ENCODE measurements at regions not wholly inside any gene's neighbourhood (a gene's known extent, or its start where the extent isn't known, plus 50 kb on each side); places are given as distances from the start of the nearest gene placed in this dataset.
A peak's percentile ranks its signal among the peaks of the same experiment; 100 is the strongest.
"Not testable (repeated sequence)": the region's sequence is repeated elsewhere in the genome, so short reads cannot be mapped to it uniquely, and the experiment has no call there.

DNA sequence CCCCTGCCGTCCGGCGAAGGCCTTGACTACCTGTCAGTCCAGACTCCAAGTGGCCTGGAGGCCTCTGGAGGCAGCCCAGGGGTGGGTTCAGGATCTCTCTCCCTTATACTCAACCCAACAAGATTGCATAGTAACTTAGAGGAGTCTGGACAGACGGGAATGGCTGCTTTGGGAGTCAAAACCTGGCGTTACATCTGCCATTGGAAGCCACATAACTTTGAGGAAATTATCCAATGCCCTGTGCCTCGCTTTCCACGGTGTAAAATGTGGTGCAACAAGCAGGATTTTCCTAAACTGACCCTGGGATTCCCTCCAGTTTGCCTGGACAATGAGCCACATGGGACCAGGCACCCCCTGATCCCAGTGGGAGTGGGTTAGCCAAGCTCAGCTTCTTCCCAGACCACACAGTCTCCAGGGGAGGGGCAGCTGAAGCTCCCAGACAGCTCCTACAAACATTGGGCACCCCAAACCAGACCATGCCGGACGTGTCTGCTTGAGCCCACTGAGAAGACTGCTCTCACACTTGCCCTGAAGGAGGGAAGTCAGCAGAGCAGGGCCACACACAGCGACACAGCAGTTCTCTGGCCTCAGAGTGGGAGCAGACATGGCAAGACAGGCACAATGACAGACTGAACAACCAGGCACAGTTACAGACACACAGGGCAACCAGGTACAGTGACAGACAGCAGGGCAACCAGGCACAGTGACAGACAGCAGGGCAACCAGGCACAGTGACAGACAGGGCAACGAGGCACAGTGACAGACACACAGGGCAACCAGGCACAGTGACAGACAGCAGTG is 65.6 kb upstream of the RAB6C start:
- DNase-seq (ENCODE audit: low spot score): no peak

DNA sequence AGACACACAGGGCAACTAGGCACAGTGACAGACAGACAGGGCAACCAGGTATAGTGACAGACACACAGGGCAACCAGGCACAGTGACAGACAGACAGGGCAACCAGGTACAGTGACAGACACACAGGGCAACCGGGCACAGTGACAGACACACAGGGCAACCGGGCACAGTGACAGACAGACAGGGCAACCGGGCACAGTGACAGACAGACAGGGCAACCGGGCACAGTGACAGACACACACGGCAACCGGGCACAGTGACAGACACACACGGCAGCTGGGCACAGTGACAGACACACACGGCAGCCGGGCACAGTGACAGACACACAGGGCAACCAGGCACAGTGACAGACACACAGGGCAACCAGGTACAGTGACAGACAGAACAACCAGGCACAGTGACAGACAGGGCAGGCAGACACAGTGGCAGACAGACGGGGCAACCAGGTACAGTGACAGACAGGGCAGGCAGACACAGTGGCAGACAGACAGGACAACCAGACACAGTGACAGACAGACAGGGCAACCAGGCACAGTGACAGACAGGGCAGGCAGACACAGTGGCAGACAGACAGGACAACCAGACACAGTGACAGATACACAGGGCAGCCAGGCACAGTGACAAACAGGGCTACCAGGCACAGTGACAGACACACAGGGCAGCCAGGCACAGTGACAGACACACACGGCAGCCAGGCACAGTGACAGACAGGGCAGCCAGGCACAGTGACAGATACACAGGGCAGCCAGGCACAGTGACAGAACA is 64.7 kb upstream of the RAB6C start:
- DNase-seq (ENCODE audit: low spot score): no peak

DNA sequence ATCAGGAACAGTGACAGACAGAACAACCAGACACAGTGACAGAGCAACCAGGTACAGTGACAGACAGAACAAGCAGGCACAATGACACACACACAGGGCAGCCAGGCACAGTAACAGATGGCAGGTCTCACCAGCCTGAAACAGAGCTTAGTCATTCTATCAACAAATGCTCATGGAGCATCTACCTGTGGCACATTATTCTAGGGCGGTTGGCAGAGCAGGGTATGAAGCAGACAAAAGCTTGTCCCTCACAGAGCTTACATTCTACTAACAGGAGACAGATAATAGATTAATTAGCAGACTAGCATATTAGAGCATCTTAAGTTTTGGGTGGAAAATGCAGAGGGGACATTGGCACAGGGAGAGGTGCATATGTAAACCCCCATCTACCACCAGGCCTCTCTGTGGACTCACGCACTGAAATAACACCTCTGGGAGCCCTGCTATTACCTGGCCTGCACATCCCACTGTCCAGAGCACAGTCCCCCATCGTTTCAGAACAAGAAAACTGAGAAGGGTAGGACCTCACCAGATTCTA is 64.1 kb upstream of the RAB6C start:
- DNase-seq (ENCODE audit: low spot score): no peak

DNA sequence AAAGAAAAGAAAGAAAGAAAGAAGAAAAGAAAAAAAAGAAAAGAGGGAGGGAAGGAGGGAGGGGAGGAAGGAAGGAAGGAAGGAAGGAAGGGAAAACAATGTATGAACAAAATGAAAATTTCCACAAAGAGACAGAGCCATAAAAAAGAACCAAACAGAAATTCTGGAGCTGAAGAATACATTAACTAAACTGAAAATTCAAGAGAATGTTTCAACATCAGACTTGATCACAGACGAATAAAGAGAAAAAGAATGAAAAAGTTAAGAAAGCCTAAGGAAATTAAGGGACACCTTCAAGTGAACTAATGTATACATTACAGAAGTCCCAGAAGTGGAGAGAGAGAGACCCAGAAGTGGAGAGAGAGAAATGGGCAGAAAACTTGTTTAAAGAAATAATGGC is 60.9 kb upstream of the RAB6C start:
- no peak for DNase-seq (ENCODE audit: low spot score)

DNA sequence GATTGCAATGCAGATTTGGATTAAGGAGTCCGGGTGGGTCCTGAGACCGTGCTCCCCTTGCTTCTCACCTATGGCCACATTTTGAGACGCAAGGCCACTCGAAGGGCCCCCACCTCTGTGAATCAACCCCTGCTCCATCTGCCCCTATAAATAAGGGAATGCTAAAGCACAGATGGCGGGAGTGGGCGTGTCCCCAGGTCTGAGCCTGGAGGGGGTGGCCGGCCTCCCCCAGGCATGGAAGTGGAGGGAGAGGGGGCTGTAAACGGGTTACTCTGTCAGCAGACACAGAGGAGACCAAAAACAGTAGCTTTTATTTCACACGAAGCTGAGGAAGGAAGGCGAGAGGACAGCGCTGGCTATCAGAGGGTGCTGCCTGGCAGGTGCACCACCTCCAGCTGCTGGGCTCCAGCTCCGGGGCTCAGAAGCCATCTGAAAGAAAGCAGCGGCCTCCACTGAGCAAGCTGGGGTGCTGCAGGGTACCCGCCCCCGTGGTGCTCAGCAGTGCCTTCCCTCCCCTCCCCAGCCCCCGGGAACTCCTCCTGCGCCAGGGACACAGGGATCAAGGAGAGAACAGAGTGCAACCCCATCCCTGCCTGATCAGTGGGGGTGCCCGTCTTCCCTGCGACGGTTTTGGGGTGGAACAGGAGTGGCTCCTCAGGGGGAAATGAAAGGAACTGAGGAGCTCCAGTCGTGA is 56.7 kb upstream of the RAB6C start:
- DNase-seq (ENCODE audit: low spot score): no peak

DNA sequence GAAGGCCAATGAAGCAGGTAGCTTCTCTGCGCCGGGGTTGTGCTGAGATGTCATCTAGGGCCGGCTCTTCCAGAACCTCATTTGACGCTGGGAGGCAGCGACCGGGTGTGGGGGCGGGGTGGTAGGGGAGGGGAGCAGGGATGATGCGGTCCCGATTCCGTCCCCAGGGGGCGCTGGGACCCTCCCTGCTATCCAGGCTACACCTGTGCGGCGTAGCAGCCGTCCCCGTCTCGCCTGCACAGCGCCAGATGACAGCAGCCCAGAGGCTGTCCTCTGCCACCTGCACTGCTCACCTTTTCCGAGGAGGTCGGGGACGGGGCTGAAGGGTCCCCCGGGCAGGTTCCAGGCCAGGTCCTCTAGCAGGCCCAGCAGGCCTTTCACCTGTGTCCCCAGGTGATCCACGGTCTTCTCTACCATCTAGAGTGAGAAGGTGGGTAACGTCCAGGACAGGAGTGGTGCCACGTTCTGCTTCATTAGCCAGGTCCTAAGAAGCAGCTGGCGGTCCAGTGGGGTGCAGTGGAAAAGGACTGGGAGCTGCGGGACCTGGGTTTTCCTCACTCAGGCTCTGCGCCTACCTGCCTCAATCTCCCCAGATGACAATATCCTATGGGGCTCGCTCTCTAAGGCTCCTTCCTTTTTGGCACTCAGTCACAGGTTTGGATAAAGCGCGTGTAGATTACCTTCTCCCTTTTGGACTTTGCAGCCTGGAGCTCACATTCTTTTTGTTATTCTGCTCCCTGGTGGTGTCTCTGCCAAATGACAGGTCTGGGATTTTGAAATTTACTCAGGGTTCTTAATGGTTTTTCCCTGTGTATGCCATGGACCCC is 56.0 kb upstream of the RAB6C start:
- peak; percentile 28 for DNase-seq (ENCODE audit: low spot score)

DNA sequence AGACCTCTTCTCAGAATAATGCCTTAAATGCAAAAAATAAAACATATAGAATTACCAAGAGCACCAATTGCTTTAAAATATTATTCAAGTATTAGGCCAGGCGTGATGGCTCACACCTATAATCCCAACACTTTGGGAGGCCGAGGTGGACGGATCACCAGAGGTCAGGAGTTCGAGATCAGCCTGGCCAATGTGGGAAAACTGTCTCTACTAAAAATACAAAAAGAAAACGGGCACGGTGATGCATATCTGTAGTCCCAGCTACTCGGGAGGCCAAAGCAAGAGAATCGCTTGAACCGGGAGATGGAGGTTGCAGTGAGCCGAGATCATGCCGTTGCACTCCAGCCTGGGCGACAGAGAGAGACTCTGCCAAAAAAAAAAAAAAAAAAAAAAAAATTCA is 55.4 kb upstream of the RAB6C start:
- DNase-seq (ENCODE audit: low spot score): not testable (repeated sequence)

DNA sequence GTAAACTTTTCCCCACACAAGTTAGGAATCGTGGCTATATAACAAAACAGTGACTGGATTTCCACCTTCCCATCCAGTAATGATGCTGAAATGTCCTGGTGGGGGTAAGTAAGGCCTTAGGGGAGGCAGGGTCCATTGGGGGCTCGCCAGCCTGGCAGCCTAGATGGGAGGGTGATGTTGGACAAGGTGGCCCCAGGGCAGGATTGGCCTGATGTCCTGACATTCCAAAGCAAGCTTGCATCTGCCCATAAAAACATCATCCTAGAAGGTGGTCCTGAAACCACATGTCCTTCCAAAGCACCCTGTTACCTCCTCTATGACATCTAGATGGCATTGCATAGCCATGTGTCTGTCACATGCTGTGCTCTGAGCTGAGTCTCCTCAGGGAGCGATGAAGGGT is 54.1 kb upstream of the RAB6C start:
- no peak for DNase-seq (ENCODE audit: low spot score)

DNA sequence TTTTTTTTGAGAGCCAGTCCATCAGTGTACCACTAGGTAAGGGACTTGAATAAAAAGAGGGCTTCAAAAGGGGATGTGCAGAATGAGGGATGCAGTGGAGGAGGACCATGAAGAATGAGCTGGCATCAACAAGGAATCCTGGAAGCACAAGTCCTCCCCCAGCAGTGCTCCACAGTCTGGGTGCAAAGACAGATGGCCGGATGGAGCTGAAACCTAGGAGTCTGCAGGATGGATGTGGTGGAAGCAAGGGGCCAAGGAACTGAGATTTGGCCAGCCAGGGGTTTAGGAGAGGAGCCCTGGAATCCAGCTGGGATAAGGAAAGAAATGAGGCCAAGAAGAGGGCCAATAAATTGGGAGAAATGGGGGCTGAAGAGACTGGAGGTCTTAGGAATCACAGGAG is 51.8 kb upstream of the RAB6C start:
- no peak for DNase-seq (ENCODE audit: low spot score)

DNA sequence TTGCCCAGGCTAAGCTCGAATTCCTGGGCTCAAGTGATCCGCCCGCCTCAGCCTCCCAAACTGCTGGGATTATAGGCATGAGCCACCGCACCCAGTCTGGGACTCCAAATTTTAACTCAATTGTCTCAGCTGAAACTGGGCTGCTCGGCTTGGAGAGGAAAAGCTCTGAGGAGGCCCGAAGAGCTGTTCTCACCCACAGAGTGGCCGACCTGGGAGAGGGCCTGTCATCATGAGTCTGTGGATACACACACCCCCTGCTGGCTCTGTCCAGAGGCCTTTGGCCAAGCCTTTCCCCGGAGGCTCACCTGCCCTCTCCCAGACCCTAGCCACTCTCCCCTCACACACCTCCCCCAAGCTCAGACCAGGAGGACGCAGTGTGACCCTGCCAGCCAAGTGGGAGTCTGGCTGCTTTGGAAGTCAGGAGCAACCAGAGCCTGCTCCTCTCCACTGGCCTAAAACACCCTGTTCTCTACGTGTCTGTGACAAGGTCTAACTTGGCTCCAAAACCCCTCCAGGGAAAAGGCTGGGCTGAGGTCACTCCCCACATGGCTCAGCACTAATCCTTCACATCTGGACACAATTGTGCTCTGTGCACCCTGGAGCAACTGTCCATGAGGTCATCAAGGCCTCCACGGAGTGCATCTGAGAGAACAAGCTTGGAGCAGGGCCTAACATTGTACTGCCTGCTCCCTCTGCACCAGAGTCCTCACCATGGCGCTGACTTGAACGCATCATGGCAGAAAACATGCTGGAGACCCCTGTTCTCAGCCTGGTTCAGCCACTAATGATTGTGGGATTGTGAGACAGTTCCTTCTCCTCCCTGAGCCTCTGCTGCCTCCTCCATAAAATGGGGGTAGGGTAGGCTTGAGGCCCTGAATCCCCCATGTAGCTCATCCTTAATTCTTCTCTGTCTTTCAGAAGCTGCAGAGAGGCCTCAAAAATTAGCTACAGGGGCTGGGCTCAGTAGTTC is 49.9 kb upstream of the RAB6C start:
- no peak for DNase-seq (ENCODE audit: low spot score)

All from activated CD4-positive, alpha-beta T cell treated with anti-CD3 and anti-CD28 coated beads, Interleukin-2, Interleukin-4, amounts not matched to agents 100 ng/mL and 50 ng/mL, durations not matched to agents 16 hours and 8 hours (primary cell).